ENCODE measurements at regions not wholly inside any gene's neighbourhood (a gene's known extent, or its start where the extent isn't known, plus 50 kb on each side); places are given as distances from the start of the nearest gene placed in this dataset.
"Not testable (repeated sequence)": the region's sequence is repeated elsewhere in the genome, so short reads cannot be mapped to it uniquely, and the experiment has no call there.

- DNase-seq: no peak
Observed at GRCh38 chr19:31531326-31531725, 182.1 kb upstream of the TSHZ3 start.

GRCh38 chr19:31532034-31532433 lies 182.8 kb upstream of the TSHZ3 start:
- DNase-seq: no peak

GRCh38 chr19:31533114-31533513 lies 183.9 kb upstream of the TSHZ3 start:
- no peak for DNase-seq

GRCh38 chr19:31534231-31534630 lies 185.0 kb upstream of the TSHZ3 start:
- DNase-seq: no peak

GRCh38 chr19:31534786-31535657 lies 185.8 kb upstream of the TSHZ3 start:
- DNase-seq: no peak

GRCh38 chr19:31535691-31536460 lies 186.6 kb upstream of the TSHZ3 start:
- no peak for DNase-seq

GRCh38 chr19:31537136-31537535 lies 187.9 kb upstream of the TSHZ3 start:
- DNase-seq: no peak

- not testable (repeated sequence) for DNase-seq
Observed at GRCh38 chr19:31537902-31538301, 188.7 kb upstream of the TSHZ3 start.

GRCh38 chr19:31538879-31539278 lies 189.6 kb upstream of the TSHZ3 start:
- no peak for DNase-seq

- no peak for DNase-seq
Observed at GRCh38 chr19:31539386-31539785, 190.2 kb upstream of the TSHZ3 start.

GRCh38 chr19:31541396-31541795 lies 192.2 kb upstream of the TSHZ3 start:
- DNase-seq: no peak

- no peak for DNase-seq
Observed at GRCh38 chr19:31543456-31543855, 194.2 kb upstream of the TSHZ3 start.

GRCh38 chr19:31545777-31546176 lies 196.5 kb upstream of the TSHZ3 start:
- no peak for DNase-seq

- DNase-seq: no peak
Observed at GRCh38 chr19:31546205-31546960, 197.1 kb upstream of the TSHZ3 start.

- DNase-seq: no peak
Observed at GRCh38 chr19:31548941-31549340, 199.7 kb upstream of the TSHZ3 start.

GRCh38 chr19:31553112-31553845 lies 204.0 kb upstream of the TSHZ3 start:
- DNase-seq: no peak

GRCh38 chr19:31553846-31554215 lies 204.6 kb upstream of the TSHZ3 start:
- no peak for DNase-seq

GRCh38 chr19:31554360-31554759 lies 205.1 kb upstream of the TSHZ3 start:
- DNase-seq: no peak

GRCh38 chr19:31555634-31556215 lies 206.5 kb upstream of the TSHZ3 start:
- no peak for DNase-seq

- DNase-seq: no peak
Observed at GRCh38 chr19:31559494-31559893, 210.3 kb upstream of the TSHZ3 start.

GRCh38 chr19:31560086-31561060 lies 211.1 kb upstream of the TSHZ3 start:
- no peak for DNase-seq

Data from CD4-positive, alpha-beta T cell treated with Interleukin-17A for 4 hours (primary cell).